SU-DHL-6 (cell line): ENCODE measurements at regions not wholly inside any gene's neighbourhood (a gene's known extent, or its start where the extent isn't known, plus 50 kb on each side); places are given as distances from the start of the nearest gene placed in this dataset.
"Not testable (repeated sequence)": the region's sequence is repeated elsewhere in the genome, so short reads cannot be mapped to it uniquely, and the experiment has no call there.

Experiments used
- H2AFZ ChIP-seq: fragments of 200-600 bp; sonication (generic); 2 replicates; pipeline ENCODE4 v1.6.1; 2014; ENCODE audit warnings: low read depth, mild to moderate bottlenecking, moderate library complexity, mixed read lengths, antibody characterized with exemption, low read length; ENCODE audit not compliant: severe bottlenecking
- H3F3A ChIP-seq: fragments of 200-600 bp; shearing (Covaris generic); 2 replicates; pipeline ENCODE4 v1.6.0; 2016; ENCODE audit warnings: antibody characterized with exemption, mild to moderate bottlenecking; ENCODE audit not compliant: insufficient read depth
- H3K27ac ChIP-seq: fragments of 200-600 bp; sonication (generic); 2 replicates; pipeline ENCODE4 v1.5.1; 2016; ENCODE audit warnings: low read depth, mild to moderate bottlenecking, low read length, moderate library complexity, mixed read lengths
- H3K27me3 ChIP-seq: fragments of 200-600 bp; sonication (generic), shearing (Covaris generic); 2 replicates; pipeline ENCODE4 v1.6.0; 2014; ENCODE audit warnings: mild to moderate bottlenecking, low read length
- H3K36me3 ChIP-seq: fragments of 200-600 bp; sonication (generic); 2 replicates; pipeline ENCODE4 v1.6.1; 2014; ENCODE audit warnings: mild to moderate bottlenecking, low read length, mixed read lengths
- H3K4me2 ChIP-seq: fragments of 300-600, 200-600 bp; shearing (Covaris generic), sonication (generic); 2 replicates; pipeline ENCODE4 v1.6.0; 2014; ENCODE audit warnings: low read length, low read depth, mild to moderate bottlenecking; ENCODE audit not compliant: poor library complexity, severe bottlenecking
- H3K4me3 ChIP-seq: fragments of 200-600 bp; sonication (generic); 2 replicates; pipeline ENCODE4 v1.5.1; 2014; ENCODE audit warnings: antibody characterized with exemption, low read length, mild to moderate bottlenecking, mixed read lengths; ENCODE audit not compliant: insufficient read depth, poor library complexity, severe bottlenecking
- H3K79me2 ChIP-seq: fragments of 200-600 bp; sonication (generic); 2 replicates; pipeline ENCODE4 v1.6.1; 2014; ENCODE audit warnings: mild to moderate bottlenecking, low read length, moderate library complexity; ENCODE audit not compliant: insufficient read depth
- H3K9ac ChIP-seq: fragments of 200-600 bp; sonication (generic); 2 replicates; pipeline ENCODE4 v1.7.0; 2014; ENCODE audit warnings: mild to moderate bottlenecking, low read length
- H3K9me2 ChIP-seq: fragments of 200-600 bp; sonication (generic); replicated peaks from 2 replicates; pipeline ENCODE4 v1.6.1; 2014; ENCODE audit warnings: low read length; ENCODE audit not compliant: insufficient read depth
- H3K9me3 ChIP-seq: fragments of 200-600 bp; sonication (generic); 2 replicates; pipeline ENCODE4 v1.6.1; 2014; ENCODE audit warnings: low read length, mixed read lengths; ENCODE audit not compliant: insufficient read depth
- H4K20me1 ChIP-seq: fragments of 200-600 bp; sonication (generic); 2 replicates; pipeline ENCODE4 v1.6.1; 2014; ENCODE audit warnings: low read depth, mild to moderate bottlenecking, antibody characterized with exemption, low read length, moderate library complexity, mixed read lengths
- CTCF ChIP-seq: fragments of 200-600 bp; sonication (generic); IDR thresholded peaks from one replicate; pipeline ENCODE4 v1.5.1; 2017; ENCODE audit warnings: antibody characterized with exemption, mild to moderate bottlenecking, low read length, moderate library complexity; ENCODE audit not compliant: insufficient read depth, poor library complexity, severe bottlenecking
- EZH2phosphoT487 ChIP-seq: fragments of 200-600 bp; sonication (generic), shearing (Covaris generic); conservative IDR thresholded peaks from 2 replicates; pipeline ENCODE4 v1.6.1; 2018; ENCODE audit warnings: mild to moderate bottlenecking, antibody characterized with exemption, low read length, moderate library complexity, mixed read lengths

GRCh38 chrX:144730471-144730870 lies 516.8 kb upstream of the SPANXN1 start:
- H3K27me3 ChIP-seq: no peaks in the 10 kb centered on the region
- no peak overlapping the region for H2AFZ ChIP-seq
- H3K79me2 ChIP-seq: no peaks in the 10 kb centered on the region
- no peak overlapping the region for H3K4me2 ChIP-seq
- no peak for TF ChIP-seq CTCF
- TF ChIP-seq EZH2phosphoT487: no peak
- H3K4me3 ChIP-seq: no peak overlapping the region
- H3K36me3 ChIP-seq: no peaks in the 10 kb centered on the region
- H3K9me3 ChIP-seq: no peaks in the 10 kb centered on the region
- no peak overlapping the region for H3K27ac ChIP-seq
- H3F3A ChIP-seq: no peaks in the 10 kb centered on the region
- H4K20me1 ChIP-seq: no peaks in the 10 kb centered on the region
- H3K9me2 ChIP-seq: no peaks in the 10 kb centered on the region
- H3K9ac ChIP-seq: no peak overlapping the region

GRCh38 chrX:144732588-144732987 lies 514.7 kb upstream of the SPANXN1 start:
- no peak for TF ChIP-seq CTCF
- TF ChIP-seq EZH2phosphoT487: no peak
- H3K9me2 ChIP-seq: no peaks in the 10 kb centered on the region
- H3K27ac ChIP-seq: no peak overlapping the region
- no peaks in the 10 kb centered on the region for H3K27me3 ChIP-seq
- no peak overlapping the region for H3K9ac ChIP-seq
- H3K36me3 ChIP-seq: no peaks in the 10 kb centered on the region
- H2AFZ ChIP-seq: no peak overlapping the region
- H3K79me2 ChIP-seq: no peaks in the 10 kb centered on the region
- H3K9me3 ChIP-seq: no peaks in the 10 kb centered on the region
- no peaks in the 10 kb centered on the region for H3F3A ChIP-seq
- no peak overlapping the region for H3K4me2 ChIP-seq
- H3K4me3 ChIP-seq: no peak overlapping the region
- H4K20me1 ChIP-seq: no peaks in the 10 kb centered on the region

GRCh38 chrX:144738246-144738645 lies 509.1 kb upstream of the SPANXN1 start:
- Histone ChIP-seq H2AFZ (no peak overlapping the region), H3K27me3 (no peaks in the 10 kb centered on the region), H3K9ac (no peak overlapping the region), H3K4me3 (no peak overlapping the region), H3K4me2 (no peak overlapping the region), H4K20me1 (no peaks in the 10 kb centered on the region), H3F3A (no peaks in the 10 kb centered on the region), H3K27ac (no peak overlapping the region), H3K36me3 (no peaks in the 10 kb centered on the region), H3K9me3 (no peaks in the 10 kb centered on the region), H3K79me2 (no peaks in the 10 kb centered on the region), H3K9me2 (no peaks in the 10 kb centered on the region)
- TF ChIP-seq EZH2phosphoT487: no peak

- H3K9me2 ChIP-seq: no peaks in the 10 kb centered on the region
- TF ChIP-seq EZH2phosphoT487: no peak
- no peak for TF ChIP-seq CTCF
- no peak overlapping the region for H2AFZ ChIP-seq
- H3K27ac ChIP-seq: no peak overlapping the region
- H3K9ac ChIP-seq: no peak overlapping the region
- H3K4me2 ChIP-seq: no peak overlapping the region
- H3K4me3 ChIP-seq: no peak overlapping the region
- no peaks in the 10 kb centered on the region for H4K20me1 ChIP-seq
- H3K27me3 ChIP-seq: no peaks in the 10 kb centered on the region
- H3K79me2 ChIP-seq: no peaks in the 10 kb centered on the region
- no peaks in the 10 kb centered on the region for H3K9me3 ChIP-seq
- H3F3A ChIP-seq: no peaks in the 10 kb centered on the region
- no peaks in the 10 kb centered on the region for H3K36me3 ChIP-seq
Observed at GRCh38 chrX:144768540-144768939, 478.8 kb upstream of the SPANXN1 start.

- not testable (repeated sequence) for H4K20me1 ChIP-seq, H3K9me2 ChIP-seq, H3F3A ChIP-seq, H3K27ac ChIP-seq, H3K27me3 ChIP-seq, H3K4me3 ChIP-seq, H3K9ac ChIP-seq, H3K4me2 ChIP-seq, H3K36me3 ChIP-seq, H3K9me3 ChIP-seq, H2AFZ ChIP-seq, H3K79me2 ChIP-seq
Observed at GRCh38 chrX:144783528-144783927, 463.8 kb upstream of the SPANXN1 start.
